T-cell (primary cell): ENCODE measurements at regions not wholly inside any gene's neighbourhood (a gene's known extent, or its start where the extent isn't known, plus 50 kb on each side); places are given as distances from the start of the nearest gene placed in this dataset.

Source experiments
- ATAC-seq, 4 experiments: fragments of 200-7000 bp in 3 of 4; fragments of 150-1000 bp in 1 of 4; cut with Tn5 transposase; replicated peaks in 1 of 4; 1 replicate in 3 of 4; 2 replicates in 1 of 4; pipeline ENCODE4 v1.10.0; 2021; ENCODE audit warnings: moderate library complexity in 3 of 4, mild to moderate bottlenecking in 2 of 4, moderate number of reproducible peaks in 1 of 4
- CTCF ChIA-PET, 2 donors: fragments of 300-600 bp; sonication (Branson Sonifier 250); formaldehyde crosslinking; loops; one replicate each; lab custom pipeline; 2022; ENCODE audit warnings: antibody characterized with exemption in 2 of 2; lab: Charles Lee
- POLR2A ChIA-PET, 2 donors: fragments of 300-600 bp; sonication (Branson Sonifier 250); formaldehyde crosslinking; loops; one replicate each; lab custom pipeline; 2022; ENCODE audit warnings: antibody characterized with exemption in 2 of 2; lab: Charles Lee
- DNase-seq, 35 experiments: peaks; one replicate each; pipeline versions ENCODE4 v3.0.0 to v3.0.0-alpha.2; 2013 to 2023
- H3K27ac ChIP-seq: one replicate; pipeline ENCODE4 v1.5.1; 2013; ENCODE audit warnings: low read length
- H3K27me3 ChIP-seq, 2 experiments: replicated peaks in 1 of 2; 1 replicate in 1 of 2; 2 replicates in 1 of 2; pipeline versions ENCODE4 v1.6.1 to v1.7.0; 2013; ENCODE audit warnings: low read length in 1 of 2, mixed read lengths in 1 of 2; ENCODE audit not compliant: control insufficient read depth in 2 of 2, insufficient read depth in 2 of 2; ENCODE audit errors: extremely low read depth in 1 of 2
- H3K36me3 ChIP-seq, 2 donors: 1 replicate in 1 of 2; 2 replicates in 1 of 2; pipeline versions ENCODE4 v1.6.1 to v1.7.0; 2013; ENCODE audit warnings: low read length in 1 of 2; ENCODE audit not compliant: control insufficient read depth in 2 of 2, insufficient read depth in 1 of 2; ENCODE audit errors: extremely low read depth in 1 of 2
- H3K4me1 ChIP-seq, 2 experiments: 1 replicate in 1 of 2; 2 replicates in 1 of 2; pipeline versions ENCODE4 v1.6.1 to v1.7.0; 2013; ENCODE audit warnings: low read length in 2 of 2, mixed read lengths in 1 of 2; ENCODE audit not compliant: insufficient read depth in 2 of 2, control insufficient read depth in 1 of 2; ENCODE audit errors: extremely low read depth in 1 of 2
- H3K4me3 ChIP-seq, 2 donors: 1 replicate in 1 of 2; 2 replicates in 1 of 2; pipeline versions ENCODE4 v1.5.1 to v1.7.0; 2013; ENCODE audit warnings: mild to moderate bottlenecking in 2 of 2, low read length in 1 of 2, moderate library complexity in 1 of 2; ENCODE audit not compliant: control insufficient read depth in 1 of 2; ENCODE audit errors: extremely low read depth in 1 of 2
- H3K9me3 ChIP-seq: 2 replicates; pipeline ENCODE4 v1.7.0; 2013
- H3K27ac Mint-ChIP-seq, 2 donors: one replicate each; pipeline ENCODE4 v1.8.0; 2020 to 2021; ENCODE audit warnings: mild to moderate bottlenecking in 2 of 2, mixed read lengths in 2 of 2
- H3K27me3 Mint-ChIP-seq, 2 donors: one replicate each; pipeline ENCODE4 v1.8.0; 2021 to 2022; ENCODE audit warnings: mixed read lengths in 2 of 2
- H3K36me3 Mint-ChIP-seq: one replicate; pipeline ENCODE4 v1.8.0; 2021; ENCODE audit warnings: mixed read lengths
- H3K4me1 Mint-ChIP-seq, 3 donors: one replicate each; pipeline ENCODE4 v1.8.0; 2020 to 2022; ENCODE audit warnings: mixed read lengths in 3 of 3, mild to moderate bottlenecking in 1 of 3
- H3K4me3 Mint-ChIP-seq, 3 donors: one replicate each; pipeline ENCODE4 v1.8.0; 2020 to 2022; ENCODE audit warnings: mild to moderate bottlenecking in 3 of 3, mixed read lengths in 3 of 3, moderate library complexity in 3 of 3
- H3K9me3 Mint-ChIP-seq, 3 donors: one replicate each; pipeline ENCODE4 v1.8.0; 2020 to 2022; ENCODE audit warnings: mixed read lengths in 3 of 3
- WGBS: methylation state at CpG from one replicate; pipeline ENCODE4 v1.1.5; 2013; ENCODE audit warnings: missing lambda C conversion rate; ENCODE audit not compliant: insufficient coverage; 5-methylcytosine and 5-hydroxymethylcytosine counted together

DNA sequence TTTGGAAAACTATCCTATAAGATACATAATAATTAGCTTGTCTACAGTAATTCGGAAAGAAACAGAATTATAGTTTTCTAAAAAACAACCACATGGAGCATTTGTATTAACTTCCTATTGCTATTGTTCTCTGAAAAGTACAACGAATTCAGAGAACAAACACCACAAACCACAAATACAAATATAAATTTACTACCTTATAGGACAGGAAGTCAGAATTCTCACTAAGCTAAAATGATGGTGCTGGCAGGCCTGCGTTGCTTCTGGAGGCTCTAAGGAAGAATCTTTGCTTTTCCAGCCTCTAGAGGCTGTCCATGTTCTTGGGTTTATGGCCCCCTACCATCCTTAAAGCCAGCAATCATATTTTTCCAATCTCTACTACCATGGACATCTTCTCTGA lies 173.6 kb upstream of the TCF21 start:
- ChIA-PET CTCF (interaction anchor here in 1 of 2 donors (0.6 kb wide), 1 partner anchor 61 kb away, joined by 4 read pairs; no protein-coding TSS in a partner anchor), POLR2A (no interaction called here)
- Histone ChIP-seq H3K9me3 (no peaks in the 10 kb centered on the region), H3K27me3 (no peaks in the 10 kb centered on the region), H3K4me1 (no peaks in the 10 kb centered on the region), H3K27ac (no peak overlapping the region), H3K36me3 (no peaks in the 10 kb centered on the region), H3K4me3 (no peak overlapping the region)
- DNase-seq (no peak), ATAC-seq (no peak)
- Mint-ChIP-seq H3K27ac (no peak overlapping the region), H3K9me3 (no peaks in the 10 kb centered on the region), H3K36me3 (no peaks in the 10 kb centered on the region), H3K4me1 (peaks cover 0 to 2% (median 0%) of the 10 kb centered on the region in 3 donors), H3K27me3 (peaks cover 2 to 14% of the 10 kb centered on the region in 2 donors), H3K4me3 (no peak overlapping the region)
- 17% methylated on average over 1 of the region's 3 CpGs for WGBS

DNA sequence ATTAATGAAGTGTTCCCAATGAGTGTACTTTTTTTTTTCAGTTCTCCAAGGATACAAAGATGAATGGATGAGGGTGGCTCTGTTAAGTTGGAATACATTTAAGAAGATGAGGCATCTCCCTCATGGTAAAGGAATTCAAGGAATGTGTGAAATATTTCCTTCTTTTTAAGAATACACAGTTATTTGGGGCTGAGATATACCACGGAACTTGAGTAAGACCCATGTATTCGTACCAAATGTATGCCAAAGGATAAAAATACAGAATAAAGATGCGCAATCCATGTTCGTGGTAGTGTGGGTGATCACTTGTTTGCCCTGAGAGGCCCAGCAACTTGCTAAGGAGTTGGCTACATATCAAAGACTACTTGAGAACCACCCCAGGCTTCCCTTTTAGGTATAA lies 164.2 kb upstream of the TCF21 start:
- H3K4me3 Mint-ChIP-seq, result no peak overlapping the region
- POLR2A ChIA-PET, result no interaction called here
- H3K9me3 Mint-ChIP-seq, result peaks cover 11 to 14% (median 13%) of the 10 kb centered on the region in 3 donors
- peaks cover 0 to 4% of the 10 kb centered on the region in 2 donors for H3K27me3 Mint-ChIP-seq
- CTCF ChIA-PET, result no interaction called here
- Histone ChIP-seq H3K27ac (no peak overlapping the region), H3K4me1 (no peaks in the 10 kb centered on the region), H3K36me3 (no peaks in the 10 kb centered on the region), H3K27me3 (no peaks in the 10 kb centered on the region), H3K4me3 (no peak overlapping the region), H3K9me3 (no peaks in the 10 kb centered on the region)
- no peaks in the 10 kb centered on the region for H3K36me3 Mint-ChIP-seq
- no peak for DNase-seq
- H3K27ac Mint-ChIP-seq, result no peak overlapping the region
- ATAC-seq, result no peak
- WGBS, result no CpG with 5 or more reads among the region's 4 CpGs
- H3K4me1 Mint-ChIP-seq, result no peaks in the 10 kb centered on the region

DNA sequence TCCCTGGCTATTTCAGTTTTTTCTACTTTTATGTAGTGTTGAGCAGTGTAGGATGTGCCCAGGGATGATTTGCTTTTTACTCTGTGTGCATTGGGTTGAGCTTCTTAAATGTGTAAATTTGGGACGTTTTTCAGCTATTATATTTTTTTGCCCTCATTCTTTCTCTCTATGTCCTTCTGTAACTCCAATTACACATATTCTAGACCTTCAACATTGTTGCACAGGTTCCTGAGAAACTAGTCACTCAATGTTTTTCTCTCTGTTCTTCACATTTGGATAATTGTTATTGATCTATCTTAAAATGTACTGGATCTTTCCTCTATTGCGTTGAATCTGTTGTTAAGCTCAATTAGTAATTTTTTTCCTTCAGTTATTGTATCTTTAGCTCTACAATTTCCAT lies 162.7 kb upstream of the TCF21 start:
- Mint-ChIP-seq H3K36me3 (no peaks in the 10 kb centered on the region), H3K4me3 (no peak overlapping the region), H3K9me3 (peaks cover 11 to 14% (median 13%) of the 10 kb centered on the region in 3 donors), H3K27me3 (peaks cover 0 to 4% of the 10 kb centered on the region in 2 donors), H3K4me1 (no peaks in the 10 kb centered on the region), H3K27ac (no peak overlapping the region)
- Histone ChIP-seq H3K36me3 (no peaks in the 10 kb centered on the region), H3K27ac (no peak overlapping the region), H3K27me3 (no peaks in the 10 kb centered on the region), H3K4me1 (no peaks in the 10 kb centered on the region), H3K9me3 (no peaks in the 10 kb centered on the region), H3K4me3 (no peak overlapping the region)
- ChIA-PET POLR2A (interaction anchor here in 1 of 2 donors (0.6 kb wide), 1 partner anchor 181 kb away, joined by 3 read pairs; no protein-coding TSS in a partner anchor), CTCF (interaction anchor here in 1 of 2 donors (0.6 kb wide), 1 partner anchor 48 kb away, joined by 7 read pairs; no protein-coding TSS in a partner anchor)
- DNase-seq, result no peak
- ATAC-seq, result no peak
- WGBS, result no CpG with 5 or more reads among the region's 2 CpGs

DNA sequence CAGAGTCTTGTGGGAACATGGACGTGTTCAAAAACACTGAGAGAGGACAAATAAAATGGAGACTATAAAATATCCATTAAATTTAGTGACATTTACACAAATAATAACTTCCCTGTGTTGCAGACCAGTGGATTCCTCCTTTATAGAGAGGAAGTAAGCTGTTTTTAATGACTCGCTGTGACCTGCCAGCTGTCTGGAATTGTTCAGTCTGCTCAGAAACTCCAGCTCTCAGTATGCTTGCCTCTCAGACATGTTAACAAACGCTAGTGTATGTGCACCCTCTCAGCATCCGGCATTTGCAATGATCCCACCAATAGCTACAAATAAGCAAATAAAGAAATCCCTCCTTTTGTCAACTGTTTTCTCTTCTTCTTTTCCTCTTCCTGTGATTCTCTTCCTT lies 158.0 kb upstream of the TCF21 start:
- POLR2A ChIA-PET, result no interaction called here
- Mint-ChIP-seq H3K4me3 (no peak overlapping the region), H3K36me3 (no peaks in the 10 kb centered on the region), H3K4me1 (no peaks in the 10 kb centered on the region), H3K27me3 (no peaks in the 10 kb centered on the region), H3K27ac (no peak overlapping the region), H3K9me3 (peaks cover 7 to 11% (median 7%) of the 10 kb centered on the region in 3 donors)
- Histone ChIP-seq H3K4me1 (no peaks in the 10 kb centered on the region), H3K27ac (no peak overlapping the region), H3K4me3 (no peak overlapping the region), H3K27me3 (no peaks in the 10 kb centered on the region), H3K36me3 (no peaks in the 10 kb centered on the region), H3K9me3 (no peaks in the 10 kb centered on the region)
- no peak for ATAC-seq
- CTCF ChIA-PET, result no interaction called here
- DNase-seq, result no peak
- no CpG with 5 or more reads among the region's 4 CpGs for WGBS

DNA sequence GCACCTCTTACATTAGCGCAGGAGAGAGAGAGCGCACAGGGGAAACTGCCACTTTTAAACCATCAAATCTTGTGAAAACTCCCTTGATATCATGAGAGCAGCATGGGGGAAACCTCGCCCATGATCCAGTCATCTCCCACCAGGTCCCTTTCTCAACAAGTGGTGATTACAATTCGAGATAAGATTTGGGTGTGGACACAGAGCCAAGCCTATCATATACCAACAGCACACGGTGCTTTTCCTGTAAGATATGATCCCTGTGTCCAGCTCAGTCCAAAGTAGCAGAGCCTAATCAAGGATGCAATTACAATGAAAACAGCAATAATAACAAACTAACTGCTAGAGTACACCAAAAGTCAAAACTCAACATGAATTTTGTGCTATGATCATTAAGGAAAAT lies 148.7 kb upstream of the TCF21 start:
- no peaks in the 10 kb centered on the region for H3K36me3 Mint-ChIP-seq
- ChIA-PET POLR2A (no interaction called here), CTCF (no interaction called here)
- ATAC-seq (no peak), DNase-seq (no peak)
- H3K4me3 Mint-ChIP-seq, result no peak overlapping the region
- no peaks in the 10 kb centered on the region for H3K9me3 Mint-ChIP-seq
- WGBS, result 50% methylated on average over 1 of the region's 5 CpGs
- no peaks in the 10 kb centered on the region for H3K4me1 ChIP-seq
- no peak overlapping the region for H3K27ac ChIP-seq
- no peaks in the 10 kb centered on the region for H3K9me3 ChIP-seq
- no peaks in the 10 kb centered on the region for H3K27me3 Mint-ChIP-seq
- no peak overlapping the region for H3K27ac Mint-ChIP-seq
- no peaks in the 10 kb centered on the region for H3K4me1 Mint-ChIP-seq
- H3K4me3 ChIP-seq, result no peak overlapping the region
- no peaks in the 10 kb centered on the region for H3K36me3 ChIP-seq
- H3K27me3 ChIP-seq, result no peaks in the 10 kb centered on the region

DNA sequence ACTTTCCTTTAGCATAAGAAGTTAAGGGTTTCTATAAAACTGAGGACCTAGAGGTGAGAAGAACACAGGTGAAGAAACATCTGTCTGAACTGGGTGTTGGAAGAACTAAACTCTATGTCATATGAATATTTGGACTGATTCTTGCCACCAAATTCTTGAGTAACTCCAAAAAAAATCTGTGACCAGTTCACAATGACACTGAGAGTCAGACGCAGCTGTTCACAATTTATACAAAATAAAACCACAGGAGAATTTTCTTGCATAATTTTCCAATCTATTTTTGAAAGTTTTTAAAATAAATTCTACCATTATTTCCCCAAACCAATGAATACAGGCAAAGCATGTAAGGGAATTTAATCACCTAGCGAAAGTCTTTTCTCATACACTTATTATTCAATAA lies 148.1 kb upstream of the TCF21 start:
- H3K27me3 Mint-ChIP-seq, result no peaks in the 10 kb centered on the region
- no peaks in the 10 kb centered on the region for H3K36me3 Mint-ChIP-seq
- H3K9me3 Mint-ChIP-seq, result no peaks in the 10 kb centered on the region
- no peak overlapping the region for H3K4me3 Mint-ChIP-seq
- ChIA-PET POLR2A (no interaction called here), CTCF (no interaction called here)
- DNase-seq (no peak), ATAC-seq (no peak)
- Histone ChIP-seq H3K4me3 (no peak overlapping the region), H3K27me3 (no peaks in the 10 kb centered on the region), H3K9me3 (no peaks in the 10 kb centered on the region), H3K4me1 (no peaks in the 10 kb centered on the region), H3K27ac (no peak overlapping the region), H3K36me3 (no peaks in the 10 kb centered on the region)
- no peaks in the 10 kb centered on the region for H3K4me1 Mint-ChIP-seq
- WGBS, result 80% methylated on average over 1 of the region's 2 CpGs
- no peak overlapping the region for H3K27ac Mint-ChIP-seq

DNA sequence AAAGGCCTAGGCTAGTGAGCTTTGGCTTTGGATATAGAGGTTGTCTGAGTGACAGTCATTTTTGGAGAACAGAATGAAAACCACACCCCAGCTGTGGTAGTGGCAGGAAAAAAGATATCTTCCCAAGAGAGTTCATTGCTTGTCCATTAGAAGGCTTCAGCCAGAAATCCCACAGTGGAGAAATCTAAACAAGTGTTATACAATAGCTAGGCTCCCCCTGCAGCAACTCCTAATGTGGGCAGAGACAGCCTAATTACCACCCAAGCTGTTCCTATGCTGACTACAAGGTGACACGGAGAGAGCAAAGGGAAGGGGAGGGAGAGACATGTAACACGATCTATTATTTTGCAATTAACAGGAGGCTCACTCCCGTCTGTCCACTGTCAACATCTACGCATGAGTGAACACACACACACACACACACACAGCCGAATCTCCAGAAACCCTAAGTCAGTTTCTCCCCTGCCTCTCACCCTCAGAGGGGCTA lies 147.5 kb upstream of the TCF21 start:
- no peak overlapping the region for H3K27ac ChIP-seq
- Mint-ChIP-seq H3K27ac (no peak overlapping the region), H3K4me3 (no peak overlapping the region), H3K4me1 (no peaks in the 10 kb centered on the region), H3K36me3 (no peaks in the 10 kb centered on the region), H3K27me3 (no peaks in the 10 kb centered on the region), H3K9me3 (no peaks in the 10 kb centered on the region)
- DNase-seq, result no peak
- CTCF ChIA-PET, result no interaction called here
- no peaks in the 10 kb centered on the region for H3K27me3 ChIP-seq
- H3K36me3 ChIP-seq, result no peaks in the 10 kb centered on the region
- no peaks in the 10 kb centered on the region for H3K4me1 ChIP-seq
- H3K9me3 ChIP-seq, result no peaks in the 10 kb centered on the region
- POLR2A ChIA-PET, result no interaction called here
- WGBS, result 67% methylated on average over 3 of the region's 5 CpGs
- ATAC-seq, result no peak
- H3K4me3 ChIP-seq, result no peak overlapping the region
